ENCODE measurements at regions not wholly inside any gene's neighbourhood (a gene's known extent, or its start where the extent isn't known, plus 50 kb on each side); places are given as distances from the start of the nearest gene placed in this dataset.

- in situ Hi-C loops (cut with HindIII; ENCODE audit: low sequenced_read_pairs) = no loop called here
- no peak for DNase-seq (ENCODE audit: low spot score)
These were observed 183.4 kb upstream of the UBE2E2 start for GRCh38 chr3:23019596-23020300.

- in situ Hi-C loops (cut with HindIII; ENCODE audit: low sequenced_read_pairs) = no loop called here
- DNase-seq (ENCODE audit: low spot score) = no peak
These were observed 174.8 kb upstream of the UBE2E2 start for GRCh38 chr3:23028294-23028693.

GRCh38 chr3:23029001-23029400, 174.1 kb upstream of the UBE2E2 start:
- in situ Hi-C loops (cut with HindIII; ENCODE audit: low sequenced_read_pairs) = no loop called here
- DNase-seq (ENCODE audit: low spot score) = no peak

GRCh38 chr3:23035927-23036640, 167.0 kb upstream of the UBE2E2 start:
- in situ Hi-C loops (cut with HindIII; ENCODE audit: low sequenced_read_pairs) = no loop called here

GRCh38 chr3:23036728-23037127, 166.4 kb upstream of the UBE2E2 start:
- in situ Hi-C loops (cut with HindIII; ENCODE audit: low sequenced_read_pairs) = no loop called here
- no peak for DNase-seq (ENCODE audit: low spot score)

More at GRCh38 chr3:23035927-23036640, 167.0 kb upstream of the UBE2E2 start:
- DNase-seq (ENCODE audit: low spot score) = no peak

GRCh38 chr3:23038471-23038870, 164.7 kb upstream of the UBE2E2 start:
- no peak for DNase-seq (ENCODE audit: low spot score)
- in situ Hi-C loops (cut with HindIII; ENCODE audit: low sequenced_read_pairs) = no loop called here

GRCh38 chr3:23041918-23042696, 161.0 kb upstream of the UBE2E2 start:
- no peak for DNase-seq (ENCODE audit: low spot score)
- in situ Hi-C loops (cut with HindIII; ENCODE audit: low sequenced_read_pairs) = no loop called here

GRCh38 chr3:23044463-23044862, 158.7 kb upstream of the UBE2E2 start:
- no peak for DNase-seq (ENCODE audit: low spot score)
- in situ Hi-C loops (cut with HindIII; ENCODE audit: low sequenced_read_pairs) = no loop called here

GRCh38 chr3:23046536-23046935, 156.6 kb upstream of the UBE2E2 start:
- no peak for DNase-seq (ENCODE audit: low spot score)
- in situ Hi-C loops (cut with HindIII; ENCODE audit: low sequenced_read_pairs) = no loop called here

- in situ Hi-C loops (cut with HindIII; ENCODE audit: low sequenced_read_pairs) = no loop called here
- DNase-seq (ENCODE audit: low spot score) = no peak
These were observed 151.6 kb upstream of the UBE2E2 start for GRCh38 chr3:23051240-23052140.

GRCh38 chr3:23052208-23052607, 150.9 kb upstream of the UBE2E2 start:
- in situ Hi-C loops (cut with HindIII; ENCODE audit: low sequenced_read_pairs) = no loop called here
- no peak for DNase-seq (ENCODE audit: low spot score)

GRCh38 chr3:23052620-23053019, 150.5 kb upstream of the UBE2E2 start:
- DNase-seq (ENCODE audit: low spot score) = no peak
- in situ Hi-C loops (cut with HindIII; ENCODE audit: low sequenced_read_pairs) = no loop called here

GRCh38 chr3:23055733-23056376, 147.3 kb upstream of the UBE2E2 start:
- DNase-seq (ENCODE audit: low spot score) = no peak
- in situ Hi-C loops (cut with HindIII; ENCODE audit: low sequenced_read_pairs) = no loop called here

GRCh38 chr3:23062582-23062981, 140.5 kb upstream of the UBE2E2 start:
- in situ Hi-C loops (cut with HindIII; ENCODE audit: low sequenced_read_pairs) = no loop called here
- DNase-seq (ENCODE audit: low spot score) = no peak

- no peak for DNase-seq (ENCODE audit: low spot score)
- in situ Hi-C loops (cut with HindIII; ENCODE audit: low sequenced_read_pairs) = no loop called here
These were observed 140.1 kb upstream of the UBE2E2 start for GRCh38 chr3:23062982-23063381.

- DNase-seq (ENCODE audit: low spot score) = no peak
- in situ Hi-C loops (cut with HindIII; ENCODE audit: low sequenced_read_pairs) = no loop called here
These were observed 136.0 kb upstream of the UBE2E2 start for GRCh38 chr3:23067116-23067515.

GRCh38 chr3:23068016-23068728, 135.0 kb upstream of the UBE2E2 start:
- no peak for DNase-seq (ENCODE audit: low spot score)
- in situ Hi-C loops (cut with HindIII; ENCODE audit: low sequenced_read_pairs) = no loop called here

- in situ Hi-C loops (cut with HindIII; ENCODE audit: low sequenced_read_pairs) = no loop called here
- no peak for DNase-seq (ENCODE audit: low spot score)
These were observed 131.8 kb upstream of the UBE2E2 start for GRCh38 chr3:23071296-23071695.
